OCI-LY3 (cell line): ENCODE measurements at regions not wholly inside any gene's neighbourhood (a gene's known extent, or its start where the extent isn't known, plus 50 kb on each side); places are given as distances from the start of the nearest gene placed in this dataset.
"Not testable (repeated sequence)": the region's sequence is repeated elsewhere in the genome, so short reads cannot be mapped to it uniquely, and the experiment has no call there.

ENCODE experiments used
- EZH2phosphoT487 ChIP-seq: fragments of 200-600 bp; shearing (Covaris generic); IDR thresholded peaks from 2 replicates; pipeline ENCODE4 v1.6.1; 2018; ENCODE audit warnings: antibody characterized with exemption, mixed run types, low read depth
- TF ChIP-seq, protein P1 (sequence below): fragments of 200-600, 300-600 bp; sonication (generic); IDR thresholded peaks from 2 replicates; pipeline ENCODE4 v1.5.1; 2014; ENCODE audit warnings: antibody characterized with exemption, low read length, low read depth

DNA sequence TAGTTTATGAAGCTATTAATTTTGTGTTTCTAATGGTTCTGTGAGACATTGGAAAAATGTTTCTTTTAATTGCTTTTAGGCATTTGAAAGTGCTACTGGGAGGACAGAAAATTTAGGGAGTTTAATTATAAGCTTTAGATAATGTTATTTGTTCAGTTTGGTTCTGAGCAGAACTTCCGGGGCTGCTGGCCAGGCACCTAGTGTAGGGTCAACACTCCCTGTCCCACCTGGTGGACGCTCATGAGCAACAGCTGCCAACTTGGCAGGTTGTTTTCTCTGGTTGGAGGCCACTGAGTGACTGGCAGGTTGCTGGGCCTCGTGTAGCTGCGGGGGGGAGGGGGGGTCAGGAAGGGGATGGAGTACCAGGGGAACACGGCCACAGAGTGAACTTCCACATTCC lies 250.2 kb downstream of the RTP5 start:
- TF ChIP-seq, protein P1, sequence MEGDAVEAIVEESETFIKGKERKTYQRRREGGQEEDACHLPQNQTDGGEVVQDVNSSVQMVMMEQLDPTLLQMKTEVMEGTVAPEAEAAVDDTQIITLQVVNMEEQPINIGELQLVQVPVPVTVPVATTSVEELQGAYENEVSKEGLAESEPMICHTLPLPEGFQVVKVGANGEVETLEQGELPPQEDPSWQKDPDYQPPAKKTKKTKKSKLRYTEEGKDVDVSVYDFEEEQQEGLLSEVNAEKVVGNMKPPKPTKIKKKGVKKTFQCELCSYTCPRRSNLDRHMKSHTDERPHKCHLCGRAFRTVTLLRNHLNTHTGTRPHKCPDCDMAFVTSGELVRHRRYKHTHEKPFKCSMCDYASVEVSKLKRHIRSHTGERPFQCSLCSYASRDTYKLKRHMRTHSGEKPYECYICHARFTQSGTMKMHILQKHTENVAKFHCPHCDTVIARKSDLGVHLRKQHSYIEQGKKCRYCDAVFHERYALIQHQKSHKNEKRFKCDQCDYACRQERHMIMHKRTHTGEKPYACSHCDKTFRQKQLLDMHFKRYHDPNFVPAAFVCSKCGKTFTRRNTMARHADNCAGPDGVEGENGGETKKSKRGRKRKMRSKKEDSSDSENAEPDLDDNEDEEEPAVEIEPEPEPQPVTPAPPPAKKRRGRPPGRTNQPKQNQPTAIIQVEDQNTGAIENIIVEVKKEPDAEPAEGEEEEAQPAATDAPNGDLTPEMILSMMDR = not testable (repeated sequence)
- not testable (repeated sequence) for TF ChIP-seq EZH2phosphoT487
